Right cardiac atrium (tissue), 5 donors: ENCODE measurements at regions not wholly inside any gene's neighbourhood (a gene's known extent, or its start where the extent isn't known, plus 50 kb on each side); places are given as distances from the start of the nearest gene placed in this dataset.
"Not testable (repeated sequence)": the region's sequence is repeated elsewhere in the genome, so short reads cannot be mapped to it uniquely, and the experiment has no call there.

Experiments
- ATAC-seq, 2 donors: fragments of 200-7000 bp; cut with Tn5 transposase; one replicate each; pipeline versions ENCODE4 v1.8.0 to v1.9.1; 2020; ENCODE audit warnings: moderate library complexity in 2 of 2, mild to moderate bottlenecking in 1 of 2
- DNase-seq, 3 donors: peaks; one replicate each; pipeline ENCODE4 v3.0.0-alpha.2; 2020
- H3K27ac ChIP-seq: one replicate; pipeline ENCODE4 v1.5.1; 2013; ENCODE audit warnings: mild to moderate bottlenecking, low read length, control low read depth, moderate library complexity
- H3K27me3 ChIP-seq: one replicate; pipeline ENCODE4 v1.6.1; 2013; ENCODE audit not compliant: control insufficient read depth, insufficient read depth
- H3K4me1 ChIP-seq: one replicate; pipeline ENCODE4 v1.6.1; 2013; ENCODE audit warnings: low read length; ENCODE audit not compliant: control insufficient read depth, insufficient read depth
- H3K4me3 ChIP-seq: one replicate; pipeline ENCODE4 v1.5.1; 2013; ENCODE audit warnings: low read length, control low read depth
- H3K9me3 ChIP-seq: one replicate; pipeline ENCODE4 v1.6.1; 2013; ENCODE audit warnings: low read length; ENCODE audit not compliant: control insufficient read depth
- WGBS: extraction: QIAGEN DNeasy Blood & Tissue Kit; methylation state at CpG from one replicate; pipeline ENCODE4 v1.1.7; 2013; 5-methylcytosine and 5-hydroxymethylcytosine counted together
- intact Hi-C, 4 donors: fragments of 100-400 bp; cut with DNase I; formaldehyde crosslinking; loops; one replicate each; pipeline versions ENCODE4 v1.11.0 to v1.14.0; 2022 to 2023
- donor health status: healthy with polysubstance abuse.
- donor health status: DM: no; HTN: yes; CAD: no.
- donor health status: DM: no; HTN: no; CAD: no.
- donor health status: DM: no; HTN: yes; CAD: no; lungs with severe emphysema.
- donor health status: DM: yes; HTN: yes; CAD: no.

DNA sequence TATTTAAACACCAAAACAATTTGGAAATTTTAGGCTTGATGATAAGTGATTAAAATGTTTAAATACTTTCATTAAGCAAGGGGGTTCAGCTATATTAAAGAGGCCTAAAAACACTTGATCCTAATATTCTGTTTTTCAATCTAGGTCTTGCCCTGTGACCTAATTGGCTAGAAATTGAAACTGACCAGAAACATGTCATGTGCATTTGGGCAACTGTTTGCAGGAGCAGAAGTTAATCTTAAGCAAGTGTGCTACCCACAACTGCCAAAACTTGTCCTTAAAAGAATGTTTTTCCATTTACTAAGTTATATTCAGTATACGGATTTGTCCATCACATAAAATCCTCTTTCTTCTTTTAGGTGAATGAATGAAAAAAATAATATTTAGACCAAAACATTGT is 167.3 kb downstream of the PPP1R3A start:
- ATAC-seq (no peak), DNase-seq (no peak)
- H3K27ac ChIP-seq, result no peak overlapping the region
- no peaks in the 10 kb centered on the region for H3K4me1 ChIP-seq
- no peaks in the 10 kb centered on the region for H3K27me3 ChIP-seq
- intact Hi-C loops, result no loop called here
- no peak overlapping the region for H3K4me3 ChIP-seq
- H3K9me3 ChIP-seq, result no peaks in the 10 kb centered on the region
- 81% methylated on average over 1 of the region's 1 CpG for WGBS

DNA sequence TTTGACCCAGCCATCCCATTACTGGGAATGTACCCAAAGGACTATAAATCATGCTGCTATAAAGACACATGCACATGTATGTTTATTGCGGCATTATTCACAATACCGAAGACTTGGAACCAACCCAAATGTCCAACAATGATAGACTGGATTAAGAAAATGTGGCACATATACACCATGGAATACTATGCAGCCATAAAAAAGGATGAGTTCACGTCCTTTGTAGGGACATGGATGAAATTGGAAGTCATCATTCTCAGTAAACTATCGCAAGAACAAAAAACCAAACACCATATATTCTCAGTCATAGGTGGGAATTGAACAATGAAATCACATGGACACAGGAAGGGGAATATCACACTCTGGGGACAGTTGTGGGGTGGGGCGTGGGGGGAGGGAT is 170.4 kb downstream of the PPP1R3A start:
- H3K9me3 ChIP-seq, DNase-seq, H3K4me1 ChIP-seq, H3K27me3 ChIP-seq, ATAC-seq, H3K27ac ChIP-seq, H3K4me3 ChIP-seq, intact Hi-C loops: not testable (repeated sequence)
- 94% methylated on average over 4 of the region's 5 CpGs for WGBS

DNA sequence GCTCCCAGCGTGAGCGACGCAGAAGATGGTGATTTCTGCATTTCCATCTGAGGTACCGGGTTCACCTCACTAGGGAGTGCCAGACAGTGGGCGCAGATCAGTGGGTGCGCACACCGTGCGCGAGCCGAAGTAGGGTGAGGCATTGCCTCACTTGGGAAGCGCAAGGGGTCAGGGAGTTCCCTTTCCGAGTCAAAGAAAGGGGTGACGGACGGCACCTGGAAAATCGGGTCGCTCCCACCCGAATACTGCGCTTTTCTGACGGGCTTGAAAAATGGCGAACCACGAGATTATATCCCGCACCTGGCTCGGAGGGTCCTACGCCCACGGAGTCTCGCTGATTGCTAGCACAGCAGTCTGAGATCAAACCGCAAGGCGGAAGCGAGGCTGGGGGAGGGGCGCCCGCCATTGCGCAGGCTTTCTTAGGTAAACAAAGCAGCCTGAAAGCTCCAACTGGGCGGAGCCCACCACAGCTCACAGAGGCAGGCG is 175.8 kb downstream of the PPP1R3A start:
- H3K4me1 ChIP-seq, H3K9me3 ChIP-seq, intact Hi-C loops, H3K27me3 ChIP-seq, ATAC-seq, H3K27ac ChIP-seq, H3K4me3 ChIP-seq: not testable (repeated sequence)
- peak in 1 of 3 donors; percentile 12 for DNase-seq
- 92% methylated on average over 33 of the region's 34 CpGs for WGBS

DNA sequence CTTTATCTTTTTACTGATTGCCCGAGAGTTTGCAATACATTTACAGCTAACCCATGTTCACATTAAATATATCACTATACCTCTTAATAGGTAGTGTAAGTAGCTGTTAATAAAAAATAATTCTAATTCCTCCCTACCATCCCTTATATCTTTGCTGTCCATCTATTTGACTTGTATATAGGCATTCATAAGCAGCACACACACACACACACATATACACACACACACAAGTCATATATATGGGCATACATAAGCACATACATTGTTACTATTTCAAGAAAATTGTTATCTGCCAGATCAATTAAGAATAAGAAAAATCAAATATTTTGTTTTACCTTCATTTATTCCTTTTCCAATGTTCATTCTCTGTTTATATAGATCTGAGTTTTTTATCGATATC is 176.4 kb downstream of the PPP1R3A start:
- WGBS, result 90% methylated on average over 2 of the region's 2 CpGs
- intact Hi-C loops, result no loop called here
- Histone ChIP-seq H3K9me3 (no peaks in the 10 kb centered on the region), H3K4me1 (no peaks in the 10 kb centered on the region), H3K4me3 (no peak overlapping the region), H3K27me3 (no peaks in the 10 kb centered on the region), H3K27ac (no peak overlapping the region)
- ATAC-seq (no peak), DNase-seq (no peak)

DNA sequence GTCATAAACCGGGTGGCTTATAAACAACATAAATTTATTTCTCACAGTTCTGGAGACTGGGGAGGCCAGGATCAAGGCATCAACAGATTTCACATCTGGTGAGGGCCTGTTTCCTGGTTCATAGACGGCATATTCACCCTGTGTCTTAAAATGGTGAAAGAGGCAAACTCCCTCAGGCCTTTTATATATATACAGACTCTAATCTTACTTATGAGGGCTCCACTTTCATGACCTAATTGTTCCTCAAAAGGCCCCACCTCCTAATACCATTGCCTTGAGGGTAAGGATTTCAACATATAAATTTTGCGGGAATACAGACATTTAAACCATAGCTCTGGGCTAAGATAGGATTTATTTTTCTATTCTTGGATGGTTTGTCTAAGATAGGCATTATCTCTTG is 187.2 kb downstream of the PPP1R3A start:
- ATAC-seq, result no peak

DNA sequence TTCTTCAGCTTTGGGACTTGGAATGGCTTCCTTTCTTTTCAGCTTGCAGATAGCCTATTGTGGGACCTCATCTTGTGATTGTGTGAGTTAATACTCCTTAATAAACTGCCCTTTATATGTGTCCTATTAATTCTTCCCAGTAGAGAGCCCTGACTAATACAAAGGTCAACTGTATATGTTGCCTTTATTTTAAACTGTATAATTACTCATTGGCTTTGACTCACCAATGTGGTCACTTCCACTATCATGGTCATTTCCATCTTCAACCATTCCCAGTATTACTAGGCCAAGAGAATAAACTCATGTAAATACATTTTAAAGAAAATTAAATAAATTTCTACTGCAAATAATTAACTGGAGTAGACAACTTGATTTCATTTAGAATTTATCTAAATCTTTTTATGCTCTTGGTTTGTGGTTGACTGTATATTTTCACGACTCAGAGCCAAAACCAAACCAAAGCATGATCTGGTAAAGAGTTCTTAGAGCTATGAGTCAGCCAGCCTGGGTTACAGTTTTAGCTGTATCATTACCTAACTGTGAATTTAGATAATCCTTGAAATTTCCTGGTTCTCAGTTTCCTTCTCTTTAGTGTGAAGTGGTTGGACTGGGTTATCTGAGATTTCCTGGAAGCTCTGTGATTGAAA is 188.4 kb downstream of the PPP1R3A start:
- DNase-seq, result no peak
- Histone ChIP-seq H3K27ac (no peak overlapping the region), H3K4me1 (no peaks in the 10 kb centered on the region), H3K9me3 (no peaks in the 10 kb centered on the region), H3K27me3 (no peaks in the 10 kb centered on the region), H3K4me3 (no peak overlapping the region)
- no peak for ATAC-seq
- 65% methylated on average over 1 of the region's 1 CpG for WGBS
- intact Hi-C loops, result no loop called here

More for the DNA sequence above, 187.2 kb downstream of the PPP1R3A start:
- Histone ChIP-seq H3K27ac (no peak overlapping the region), H3K4me3 (no peak overlapping the region), H3K4me1 (no peaks in the 10 kb centered on the region), H3K27me3 (no peaks in the 10 kb centered on the region), H3K9me3 (no peaks in the 10 kb centered on the region)
- 71% methylated on average over 3 of the region's 3 CpGs for WGBS
- no peak for DNase-seq
- intact Hi-C loops, result no loop called here

DNA sequence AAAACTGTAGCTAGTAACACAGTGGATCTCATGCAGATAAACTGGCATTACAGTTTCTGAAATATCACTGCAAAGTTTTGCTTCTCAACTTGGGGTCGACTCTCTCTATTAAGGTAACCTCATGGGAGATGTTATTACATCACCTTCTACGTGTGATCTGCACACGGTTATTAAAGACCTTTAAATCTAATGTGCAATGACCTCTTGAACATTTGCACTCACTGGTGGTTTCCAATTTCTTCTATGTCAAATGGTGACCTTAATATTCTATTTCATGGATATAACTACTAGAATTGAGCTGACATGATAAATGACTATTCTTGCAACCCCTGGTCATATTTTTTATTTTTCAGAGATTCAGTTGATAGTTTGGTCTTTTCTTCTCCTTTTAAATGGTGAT is 191.3 kb downstream of the PPP1R3A start:
- DNase-seq (no peak), ATAC-seq (no peak)
- no peaks in the 10 kb centered on the region for H3K9me3 ChIP-seq
- no peak overlapping the region for H3K27ac ChIP-seq
- no peak overlapping the region for H3K4me3 ChIP-seq
- intact Hi-C loops, result no loop called here
- H3K27me3 ChIP-seq, result no peaks in the 10 kb centered on the region
- WGBS, result 79% methylated on average over 3 of the region's 3 CpGs
- H3K4me1 ChIP-seq, result no peaks in the 10 kb centered on the region

DNA sequence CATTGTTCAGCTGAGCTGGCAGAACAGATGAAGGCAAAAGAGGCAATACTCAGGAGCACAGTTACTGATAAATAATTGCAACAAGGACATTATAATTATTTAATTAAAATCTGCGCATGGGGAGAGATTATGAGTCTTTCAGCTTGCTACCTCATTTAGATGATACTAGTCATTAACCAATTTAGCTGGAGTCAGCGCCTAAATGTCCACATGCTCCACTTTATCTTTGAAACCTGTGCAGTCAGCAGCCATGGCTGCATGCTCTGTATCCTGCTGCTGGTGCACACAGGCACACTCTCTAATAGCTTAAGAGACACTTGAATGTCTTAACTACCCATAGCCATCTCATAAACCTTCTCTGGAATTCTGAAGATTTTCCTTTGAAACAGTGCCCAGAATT is 196.8 kb downstream of the PPP1R3A start:
- no peak for ATAC-seq
- no peak overlapping the region for H3K27ac ChIP-seq
- H3K4me3 ChIP-seq, result no peak overlapping the region
- H3K27me3 ChIP-seq, result no peaks in the 10 kb centered on the region
- 66% methylated on average over 2 of the region's 2 CpGs for WGBS
- H3K9me3 ChIP-seq, result no peaks in the 10 kb centered on the region
- DNase-seq, result no peak
- H3K4me1 ChIP-seq, result no peaks in the 10 kb centered on the region
- intact Hi-C loops, result no loop called here

DNA sequence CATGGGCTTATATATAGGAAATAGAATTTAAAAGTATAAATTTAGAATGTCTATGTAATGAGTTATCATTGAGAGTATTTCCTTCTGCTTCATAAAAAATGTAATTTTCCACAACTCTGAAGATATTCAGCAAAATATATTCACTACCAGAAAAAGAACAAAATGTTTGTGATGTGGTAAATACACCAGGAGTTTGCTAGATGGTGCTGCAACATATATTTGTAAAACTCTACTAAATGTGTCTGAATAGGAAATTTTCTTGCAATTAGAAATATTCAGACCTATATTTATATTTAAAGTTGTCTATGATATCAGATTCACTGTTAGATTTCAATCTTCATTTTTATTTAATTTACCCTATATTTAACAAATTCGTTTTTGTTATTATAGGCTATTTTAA is 201.1 kb downstream of the PPP1R3A start:
- no peak overlapping the region for H3K4me3 ChIP-seq
- ATAC-seq (no peak), DNase-seq (no peak)
- no peaks in the 10 kb centered on the region for H3K4me1 ChIP-seq
- H3K27ac ChIP-seq, result no peak overlapping the region
- no peaks in the 10 kb centered on the region for H3K9me3 ChIP-seq
- intact Hi-C loops, result no loop called here
- no peaks in the 10 kb centered on the region for H3K27me3 ChIP-seq
- 61% methylated on average over 1 of the region's 1 CpG for WGBS

DNA sequence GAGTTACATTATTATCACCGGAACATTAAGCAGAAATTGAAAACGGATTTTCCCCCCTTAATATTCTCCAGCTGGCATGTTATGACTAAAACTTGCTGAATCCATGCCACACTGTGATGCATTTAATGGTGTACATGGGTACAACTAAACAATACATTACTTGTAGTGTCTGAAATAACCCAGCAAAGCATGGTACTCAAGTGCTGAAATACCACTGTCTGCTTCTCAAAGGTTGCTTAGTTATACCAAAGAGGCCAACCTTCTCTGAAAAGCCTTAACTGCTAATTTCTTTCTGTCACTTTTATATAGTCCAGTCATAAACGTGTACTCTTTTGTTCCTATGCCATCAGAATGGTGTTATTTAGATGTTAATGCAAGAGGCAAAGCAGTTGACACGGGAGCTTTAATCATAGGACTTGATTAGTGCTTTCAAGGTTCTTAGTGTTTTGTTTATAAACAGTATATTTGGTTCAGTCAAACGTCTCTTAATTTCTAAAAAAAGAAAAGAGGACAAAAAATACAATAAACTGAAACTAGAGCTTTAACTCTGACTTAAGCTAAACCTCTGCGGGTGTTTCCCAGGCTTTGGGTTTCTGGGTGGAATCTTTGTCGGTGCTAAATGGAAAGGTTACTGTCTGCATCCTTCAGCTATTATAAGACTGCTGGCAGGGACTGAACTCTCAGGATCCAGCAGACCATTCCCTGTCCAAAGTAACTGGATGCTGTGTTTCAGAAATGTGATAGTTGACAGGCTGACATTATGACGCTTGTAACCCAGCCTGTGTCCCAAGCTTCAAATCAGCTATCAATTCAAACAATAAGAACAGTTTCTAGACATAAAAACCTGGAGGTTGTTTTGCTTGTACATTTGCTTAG is 202.6 kb downstream of the PPP1R3A start:
- no peak overlapping the region for H3K4me3 ChIP-seq
- no peaks in the 10 kb centered on the region for H3K4me1 ChIP-seq
- H3K27ac ChIP-seq, result peak overlapping the region; percentile 42
- no peaks in the 10 kb centered on the region for H3K9me3 ChIP-seq
- no peak for DNase-seq
- ATAC-seq, result peak; percentile 92 to 94
- intact Hi-C loops, result no loop called here
- no peaks in the 10 kb centered on the region for H3K27me3 ChIP-seq
- WGBS, result 35% methylated on average over 8 of the region's 8 CpGs

DNA sequence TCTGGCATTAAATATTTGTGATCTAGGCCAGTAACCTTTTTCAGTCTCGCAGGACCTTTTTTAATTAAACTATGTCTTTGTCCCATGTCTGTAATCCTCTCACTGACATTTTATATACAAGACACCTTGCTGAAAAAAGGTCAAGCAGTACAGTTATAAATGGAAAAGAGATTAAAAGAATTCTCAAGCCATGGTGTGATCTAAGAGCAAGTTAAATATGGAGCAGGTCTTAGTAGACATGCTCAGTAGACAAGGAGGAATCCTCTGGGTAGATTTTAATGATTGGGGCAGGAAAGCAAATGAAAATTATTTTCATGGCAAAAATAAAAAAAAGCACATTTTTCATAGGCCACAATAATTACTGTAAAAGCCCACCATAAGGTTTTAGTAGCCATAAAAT is 203.5 kb downstream of the PPP1R3A start:
- 37% methylated on average over 1 of the region's 1 CpG for WGBS
- DNase-seq, result no peak
- H3K4me3 ChIP-seq, result no peak overlapping the region
- peak; percentile 41 to 62 for ATAC-seq
- no peaks in the 10 kb centered on the region for H3K9me3 ChIP-seq
- H3K27ac ChIP-seq, result no peak overlapping the region
- intact Hi-C loops, result no loop called here
- H3K4me1 ChIP-seq, result no peaks in the 10 kb centered on the region
- no peaks in the 10 kb centered on the region for H3K27me3 ChIP-seq
